ENCODE measurements at regions not wholly inside any gene's neighbourhood (a gene's known extent, or its start where the extent isn't known, plus 50 kb on each side); places are given as distances from the start of the nearest gene placed in this dataset.

- TF ChIP-seq CTCF (IDR thresholded peaks at IDR 0.05; ENCODE audit: low read length) (no peak), EZH2 (IDR thresholded peaks at IDR 0.05; ENCODE audit: borderline replicate concordance, low read length) (no peak)
Measured at GRCh38 chr5:97538912-97539311, 355.9 kb upstream of the RIOK2 start.

All from OCI-LY1 (cell line).